GM12875 (cell line): ENCODE measurements at regions not wholly inside any gene's neighbourhood (a gene's known extent, or its start where the extent isn't known, plus 50 kb on each side); places are given as distances from the start of the nearest gene placed in this dataset.

Experiments
- H3K4me3 ChIP-seq: one replicate; pipeline ENCODE4 v1.5.1; 2011; ENCODE audit warnings: low read depth, low read length, control low read depth
- TF ChIP-seq, protein P1 (sequence below): IDR thresholded peaks from 2 replicates; pipeline ENCODE4 v1.5.1; 2011; ENCODE audit warnings: low read depth, mild to moderate bottlenecking, control low read depth, inconsistent platforms, low read length, moderate library complexity, borderline replicate concordance; ENCODE audit not compliant: insufficient read depth

- TF ChIP-seq, protein P1, sequence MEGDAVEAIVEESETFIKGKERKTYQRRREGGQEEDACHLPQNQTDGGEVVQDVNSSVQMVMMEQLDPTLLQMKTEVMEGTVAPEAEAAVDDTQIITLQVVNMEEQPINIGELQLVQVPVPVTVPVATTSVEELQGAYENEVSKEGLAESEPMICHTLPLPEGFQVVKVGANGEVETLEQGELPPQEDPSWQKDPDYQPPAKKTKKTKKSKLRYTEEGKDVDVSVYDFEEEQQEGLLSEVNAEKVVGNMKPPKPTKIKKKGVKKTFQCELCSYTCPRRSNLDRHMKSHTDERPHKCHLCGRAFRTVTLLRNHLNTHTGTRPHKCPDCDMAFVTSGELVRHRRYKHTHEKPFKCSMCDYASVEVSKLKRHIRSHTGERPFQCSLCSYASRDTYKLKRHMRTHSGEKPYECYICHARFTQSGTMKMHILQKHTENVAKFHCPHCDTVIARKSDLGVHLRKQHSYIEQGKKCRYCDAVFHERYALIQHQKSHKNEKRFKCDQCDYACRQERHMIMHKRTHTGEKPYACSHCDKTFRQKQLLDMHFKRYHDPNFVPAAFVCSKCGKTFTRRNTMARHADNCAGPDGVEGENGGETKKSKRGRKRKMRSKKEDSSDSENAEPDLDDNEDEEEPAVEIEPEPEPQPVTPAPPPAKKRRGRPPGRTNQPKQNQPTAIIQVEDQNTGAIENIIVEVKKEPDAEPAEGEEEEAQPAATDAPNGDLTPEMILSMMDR = no peak
- no peak overlapping the region for H3K4me3 ChIP-seq
Measured at GRCh38 chr16:48000622-48001021, 155.2 kb downstream of the ABCC12 start.

DNA sequence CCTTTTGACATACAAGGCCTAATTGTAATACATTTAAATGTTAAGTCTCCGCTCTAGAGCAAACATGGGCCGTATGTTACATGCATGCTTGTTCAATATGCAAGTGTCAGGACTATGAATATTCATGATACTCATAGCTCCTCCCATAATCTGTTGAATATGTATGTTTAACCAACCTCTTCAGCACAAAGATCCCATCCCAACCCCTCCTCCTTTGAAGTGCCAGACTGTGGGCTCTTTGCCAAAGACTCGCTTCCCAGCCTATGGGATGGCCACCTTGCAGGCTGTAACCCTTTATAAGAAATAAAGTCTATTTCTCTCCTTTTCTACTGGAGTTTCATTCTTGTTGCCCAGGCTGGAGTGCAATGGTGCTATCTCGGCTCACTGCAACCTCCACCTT is 156.2 kb downstream of the ABCC12 start:
- TF ChIP-seq, protein P1 = no peak
- H3K4me3 ChIP-seq = no peak overlapping the region

GRCh38 chr16:47995354-47995753 is 160.4 kb downstream of the ABCC12 start:
- TF ChIP-seq, protein P1 = no peak
- H3K4me3 ChIP-seq = no peak overlapping the region

GRCh38 chr16:47991491-47991890 is 164.3 kb downstream of the ABCC12 start:
- TF ChIP-seq, protein P1 = no peak
- H3K4me3 ChIP-seq = no peak overlapping the region

GRCh38 chr16:47990676-47991075 is 165.1 kb downstream of the ABCC12 start:
- TF ChIP-seq, protein P1 = no peak
- H3K4me3 ChIP-seq = no peak overlapping the region

GRCh38 chr16:47987136-47987535 is 168.7 kb downstream of the ABCC12 start:
- TF ChIP-seq, protein P1 = no peak
- no peak overlapping the region for H3K4me3 ChIP-seq

DNA sequence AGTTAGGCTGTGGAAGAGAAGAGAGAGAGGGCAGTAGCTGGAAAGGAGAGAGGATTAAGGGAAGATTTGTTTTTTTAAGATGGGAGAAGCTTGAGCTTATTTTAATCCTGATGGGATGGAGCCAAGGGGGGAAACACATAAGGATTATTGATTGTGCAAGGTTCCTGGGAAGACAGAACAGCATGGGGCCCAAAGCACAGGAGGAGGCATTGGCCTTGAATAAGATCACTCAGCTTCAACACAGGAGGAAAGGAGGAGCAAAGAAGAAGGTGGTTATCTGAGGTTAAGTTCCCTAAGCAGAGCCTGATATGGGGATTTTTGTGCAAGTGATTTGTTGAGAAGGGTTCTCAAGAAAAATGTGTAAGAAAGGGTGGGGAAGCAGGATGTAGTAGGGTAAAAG is 169.8 kb downstream of the ABCC12 start:
- TF ChIP-seq, protein P1 = no peak
- H3K4me3 ChIP-seq = no peak overlapping the region
